ENCODE measurements at regions not wholly inside any gene's neighbourhood (a gene's known extent, or its start where the extent isn't known, plus 50 kb on each side); places are given as distances from the start of the nearest gene placed in this dataset.
"Not testable (repeated sequence)": the region's sequence is repeated elsewhere in the genome, so short reads cannot be mapped to it uniquely, and the experiment has no call there.

DNA sequence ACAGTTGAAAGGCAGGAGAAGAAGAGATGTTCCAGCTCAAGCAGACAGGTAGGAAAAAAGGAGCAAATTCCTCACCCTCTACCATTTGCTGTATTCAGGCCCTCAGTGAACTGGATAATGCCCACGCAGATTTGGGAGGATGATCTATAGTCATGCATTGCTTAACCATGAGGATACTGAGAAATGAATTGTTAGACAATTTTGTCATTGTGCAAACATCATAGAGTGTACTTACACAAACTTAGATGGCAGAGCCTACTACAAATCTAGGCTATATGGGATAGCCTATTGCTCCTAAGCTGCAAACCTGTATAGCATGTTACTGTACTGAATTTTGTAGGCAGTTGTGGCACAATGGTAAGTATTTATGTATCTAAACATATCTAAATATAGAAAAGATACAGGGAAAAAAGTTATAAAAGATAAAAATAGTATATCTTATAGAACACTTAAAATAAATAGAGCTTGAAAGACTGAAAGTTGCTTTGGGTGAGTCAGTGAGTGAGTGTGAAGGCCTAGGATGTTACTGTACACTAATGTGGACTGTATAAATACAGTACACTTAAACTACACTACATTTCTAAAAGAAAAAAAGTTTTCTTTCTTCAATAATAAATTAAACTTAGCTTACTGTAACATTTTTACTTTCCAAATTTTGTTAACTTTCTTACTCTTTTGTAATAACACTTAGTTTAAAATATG, 672.3 kb downstream of the UTRN start:
- no peaks in the 10 kb centered on the region for H3K36me3 Mint-ChIP-seq (ENCODE audit: insufficient read depth, unreplicated experiment)
- H3K27ac Mint-ChIP-seq (ENCODE audit: unreplicated experiment): no peak overlapping the region
- peaks cover 11% of the 10 kb centered on the region for H3K4me1 Mint-ChIP-seq (ENCODE audit: low read depth, unreplicated experiment)
- peaks cover 3% of the 10 kb centered on the region for H3K9me3 Mint-ChIP-seq (ENCODE audit: low read depth, unreplicated experiment)
- no peak for DNase-seq
- no peak overlapping the region for H3K4me3 Mint-ChIP-seq (ENCODE audit: low read depth, unreplicated experiment)
- CTCF ChIA-PET: no interaction called here
- TF ChIP-seq, protein P1, sequence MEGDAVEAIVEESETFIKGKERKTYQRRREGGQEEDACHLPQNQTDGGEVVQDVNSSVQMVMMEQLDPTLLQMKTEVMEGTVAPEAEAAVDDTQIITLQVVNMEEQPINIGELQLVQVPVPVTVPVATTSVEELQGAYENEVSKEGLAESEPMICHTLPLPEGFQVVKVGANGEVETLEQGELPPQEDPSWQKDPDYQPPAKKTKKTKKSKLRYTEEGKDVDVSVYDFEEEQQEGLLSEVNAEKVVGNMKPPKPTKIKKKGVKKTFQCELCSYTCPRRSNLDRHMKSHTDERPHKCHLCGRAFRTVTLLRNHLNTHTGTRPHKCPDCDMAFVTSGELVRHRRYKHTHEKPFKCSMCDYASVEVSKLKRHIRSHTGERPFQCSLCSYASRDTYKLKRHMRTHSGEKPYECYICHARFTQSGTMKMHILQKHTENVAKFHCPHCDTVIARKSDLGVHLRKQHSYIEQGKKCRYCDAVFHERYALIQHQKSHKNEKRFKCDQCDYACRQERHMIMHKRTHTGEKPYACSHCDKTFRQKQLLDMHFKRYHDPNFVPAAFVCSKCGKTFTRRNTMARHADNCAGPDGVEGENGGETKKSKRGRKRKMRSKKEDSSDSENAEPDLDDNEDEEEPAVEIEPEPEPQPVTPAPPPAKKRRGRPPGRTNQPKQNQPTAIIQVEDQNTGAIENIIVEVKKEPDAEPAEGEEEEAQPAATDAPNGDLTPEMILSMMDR (IDR thresholded peaks at IDR 0.05; ENCODE audit: unreplicated experiment): no peak
- intact Hi-C loops (cut with micrococcal nuclease; ENCODE audit: unreplicated experiment): no loop called here
- BruUV-seq (replicated peaks): no TSS peak
- H3K27me3 Mint-ChIP-seq (ENCODE audit: unreplicated experiment): no peaks in the 10 kb centered on the region

DNA sequence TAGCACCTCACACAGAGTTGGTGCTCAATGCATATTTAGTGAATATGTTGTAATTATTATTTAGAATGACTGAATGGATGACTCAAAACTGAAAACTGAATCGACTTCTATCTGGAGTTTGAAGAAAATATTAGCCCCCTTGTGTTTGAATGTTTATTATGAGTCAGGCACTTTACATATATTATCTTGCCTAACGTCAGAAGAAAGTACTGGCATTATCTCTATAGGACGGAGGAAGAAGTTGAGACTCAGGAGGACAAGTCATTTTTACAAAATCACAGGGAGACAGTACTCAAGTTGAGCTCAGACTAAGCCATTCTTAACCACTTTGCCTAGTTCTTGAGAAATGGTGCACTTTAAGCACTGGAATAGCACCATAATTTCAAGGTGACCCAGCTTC, 684.0 kb downstream of the UTRN start:
- intact Hi-C loops (cut with micrococcal nuclease; ENCODE audit: unreplicated experiment): no loop called here
- BruUV-seq (replicated peaks): no TSS peak

DNA sequence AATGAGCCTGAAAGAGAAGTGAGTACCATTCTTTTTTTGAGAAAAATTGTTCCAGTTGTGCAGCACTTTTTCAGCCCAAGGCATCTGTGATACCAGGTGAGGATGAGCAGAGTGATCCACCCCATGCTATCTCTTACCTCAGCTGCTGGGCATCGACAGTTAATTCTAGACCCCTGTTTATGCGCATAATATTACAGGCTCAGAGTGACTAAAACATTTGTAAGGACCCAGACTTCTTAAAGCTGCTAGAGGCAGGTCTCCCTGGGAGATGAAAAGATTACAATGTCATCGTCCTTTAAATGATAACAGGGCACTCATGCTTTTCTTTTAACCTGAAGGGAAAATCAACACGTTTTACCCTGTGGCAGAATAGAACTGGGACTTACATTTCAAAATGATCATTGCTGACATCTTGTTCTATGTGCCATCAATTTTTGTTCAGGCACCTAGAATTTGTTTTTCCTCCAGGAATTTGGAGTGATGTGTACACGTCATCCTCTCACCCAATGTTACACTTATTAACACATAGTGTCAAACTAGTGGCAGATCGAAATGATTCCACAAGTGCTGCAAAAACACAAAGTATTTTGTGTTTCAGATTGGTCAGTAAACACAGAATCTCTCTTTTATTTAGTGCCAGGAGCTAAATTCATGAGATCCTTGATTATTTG, 684.6 kb downstream of the UTRN start:
- CTCF ChIA-PET: no interaction called here
- Mint-ChIP-seq H3K27ac (ENCODE audit: unreplicated experiment) (no peak overlapping the region), H3K4me3 (ENCODE audit: low read depth, unreplicated experiment) (no peak overlapping the region), H3K36me3 (ENCODE audit: insufficient read depth, unreplicated experiment) (no peaks in the 10 kb centered on the region), H3K27me3 (ENCODE audit: unreplicated experiment) (no peaks in the 10 kb centered on the region), H3K4me1 (ENCODE audit: low read depth, unreplicated experiment) (no peaks in the 10 kb centered on the region), H3K9me3 (ENCODE audit: low read depth, unreplicated experiment) (no peaks in the 10 kb centered on the region)
- no TSS peak for BruUV-seq (replicated peaks)
- no peak for DNase-seq
- TF ChIP-seq, protein P1 (IDR thresholded peaks at IDR 0.05; ENCODE audit: unreplicated experiment): no peak
- intact Hi-C loops (cut with micrococcal nuclease; ENCODE audit: unreplicated experiment): no loop called here

More for the DNA sequence above, 684.0 kb downstream of the UTRN start:
- no peak for DNase-seq
- Mint-ChIP-seq H3K27ac (ENCODE audit: unreplicated experiment) (no peak overlapping the region), H3K9me3 (ENCODE audit: low read depth, unreplicated experiment) (no peaks in the 10 kb centered on the region), H3K36me3 (ENCODE audit: insufficient read depth, unreplicated experiment) (no peaks in the 10 kb centered on the region), H3K4me3 (ENCODE audit: low read depth, unreplicated experiment) (no peak overlapping the region), H3K4me1 (ENCODE audit: low read depth, unreplicated experiment) (no peaks in the 10 kb centered on the region), H3K27me3 (ENCODE audit: unreplicated experiment) (no peaks in the 10 kb centered on the region)
- TF ChIP-seq, protein P1 (IDR thresholded peaks at IDR 0.05; ENCODE audit: unreplicated experiment): no peak
- CTCF ChIA-PET: no interaction called here

DNA sequence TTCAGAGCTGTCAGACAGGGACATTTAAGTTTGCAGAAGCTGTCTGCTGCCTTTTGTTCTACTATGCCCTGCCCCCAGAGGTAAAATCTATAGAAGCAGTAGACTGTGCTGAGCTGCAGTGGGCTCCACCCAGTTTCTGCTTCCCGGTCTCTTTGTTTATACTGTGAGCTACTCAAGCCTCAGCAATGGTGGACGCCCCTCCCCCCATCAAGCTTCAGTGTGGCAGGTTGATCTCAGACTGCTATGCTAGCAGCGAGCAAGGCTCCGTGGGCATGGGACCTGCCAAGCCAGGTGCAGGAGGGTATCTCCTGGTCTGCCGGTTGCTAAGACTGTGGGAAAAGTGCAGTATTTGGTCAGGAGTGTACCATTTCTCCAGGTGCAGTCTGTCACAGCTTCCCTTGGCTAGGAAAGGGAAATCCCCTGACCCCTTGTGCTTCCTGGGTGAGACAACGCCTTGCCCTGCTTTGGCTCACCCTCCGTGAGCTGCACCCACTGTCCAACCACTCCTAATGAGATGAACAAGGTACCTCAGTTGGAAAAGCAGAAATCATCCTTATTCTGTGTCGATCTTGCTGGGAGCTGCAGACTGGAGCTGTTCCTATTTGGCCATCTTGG, 692.2 kb downstream of the UTRN start:
- peak overlapping the region; percentile 78 for H3K27ac Mint-ChIP-seq (ENCODE audit: unreplicated experiment)
- H3K36me3 Mint-ChIP-seq (ENCODE audit: insufficient read depth, unreplicated experiment); H3K9me3 Mint-ChIP-seq (ENCODE audit: low read depth, unreplicated experiment); H3K27me3 Mint-ChIP-seq (ENCODE audit: unreplicated experiment); CTCF ChIA-PET; BruUV-seq (replicated peaks); intact Hi-C loops (cut with micrococcal nuclease; ENCODE audit: unreplicated experiment): not testable (repeated sequence)
- peak overlapping the region; percentile 67 for H3K4me3 Mint-ChIP-seq (ENCODE audit: low read depth, unreplicated experiment)
- peak; percentile 68 for DNase-seq
- peaks cover 26% of the 10 kb centered on the region for H3K4me1 Mint-ChIP-seq (ENCODE audit: low read depth, unreplicated experiment)

DNA sequence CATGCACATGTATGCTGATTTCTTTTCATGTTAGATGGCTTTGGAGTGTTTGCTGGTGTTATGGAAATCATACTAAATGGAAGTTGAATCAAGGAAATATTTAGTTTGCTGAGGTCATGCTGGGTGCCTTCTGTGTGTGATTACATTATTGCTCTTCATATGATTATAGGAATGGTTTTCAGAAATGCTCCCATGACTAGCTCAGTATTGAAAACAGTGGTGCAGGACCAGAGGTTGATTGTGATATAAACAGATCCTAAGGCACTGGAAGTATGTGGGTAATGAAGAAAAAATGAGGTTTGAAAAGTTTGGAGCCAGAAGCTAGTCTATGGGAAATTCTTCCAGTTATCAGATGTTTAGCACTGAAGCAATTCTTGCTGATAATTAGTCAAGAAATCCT, 693.1 kb downstream of the UTRN start:
- DNase-seq: no peak
- Mint-ChIP-seq H3K36me3 (ENCODE audit: insufficient read depth, unreplicated experiment) (no peaks in the 10 kb centered on the region), H3K4me3 (ENCODE audit: low read depth, unreplicated experiment) (no peak overlapping the region), H3K9me3 (ENCODE audit: low read depth, unreplicated experiment) (peaks cover 3% of the 10 kb centered on the region), H3K27me3 (ENCODE audit: unreplicated experiment) (no peaks in the 10 kb centered on the region), H3K27ac (ENCODE audit: unreplicated experiment) (no peak overlapping the region), H3K4me1 (ENCODE audit: low read depth, unreplicated experiment) (peaks cover 26% of the 10 kb centered on the region)
- TF ChIP-seq, protein P1 (IDR thresholded peaks at IDR 0.05; ENCODE audit: unreplicated experiment): no peak
- CTCF ChIA-PET: no interaction called here
- no TSS peak for BruUV-seq (replicated peaks)
- intact Hi-C loops (cut with micrococcal nuclease; ENCODE audit: unreplicated experiment): no loop called here
